HCT116 (cell line): ENCODE measurements at regions not wholly inside any gene's neighbourhood (a gene's known extent, or its start where the extent isn't known, plus 50 kb on each side); places are given as distances from the start of the nearest gene placed in this dataset.

Source experiments
- ATAC-seq: fragments of 200-7000 bp; cut with Tn5 transposase; 2 replicates; pipeline ENCODE4 v1.9.1; 2020; ENCODE audit warnings: mild to moderate bottlenecking, moderate library complexity
- BruUV-seq: library from RNA; stranded (reverse); fragments of 400-500 nt; replicated peaks from 2 replicates; lab custom pipeline; 2021; lab: Mats Ljungman, UMichigan
- CTCF ChIA-PET: fragments of 300-600 bp; sonication (Branson Sonifier 250); formaldehyde crosslinking; loops from one replicate; lab custom pipeline; 2021; ENCODE audit warnings: antibody characterized with exemption; lab: Charles Lee
- POLR2A ChIA-PET: fragments of 300-600, 350-600 bp; sonication (Branson Sonifier 250); formaldehyde crosslinking; loops from one replicate; lab custom pipeline; 2021; ENCODE audit warnings: antibody characterized with exemption; lab: Charles Lee
- RAD21 ChIA-PET, 2 experiments: fragments of 300-600 bp; sonication (Branson Sonifier 250); formaldehyde crosslinking; loops; one replicate each; lab custom pipeline; 2023; ENCODE audit warnings: low total read pairs in 2 of 2; ENCODE audit not compliant: uncharacterized antibody in 2 of 2, unreplicated experiment in 2 of 2, low non-redundant PET in 1 of 2; lab: Charles Lee
- DNase-seq: peaks from one replicate; pipeline ENCODE4 v3.0.0-alpha.2; 2010; ENCODE audit warnings: low read depth, low spot score
- H2AFZ ChIP-seq: fragments of 200-600 bp; shearing (Covaris generic), sonication (generic); 2 replicates; pipeline ENCODE4 v1.6.1; 2017; ENCODE audit warnings: low read depth, mixed run types, mixed read lengths, antibody characterized with exemption, low read length; ENCODE audit not compliant: poor library complexity, severe bottlenecking
- H3K27ac ChIP-seq: 2 replicates; pipeline ENCODE4 v1.5.1; 2012; ENCODE audit warnings: low read depth, low read length
- H3K27me3 ChIP-seq: fragments of 200-600 bp; sonication (generic); 2 replicates; pipeline ENCODE4 v1.6.1; 2016; ENCODE audit warnings: mixed run types, low read length, mixed read lengths; ENCODE audit not compliant: insufficient read depth
- H3K36me3 ChIP-seq, 2 experiments: fragments of 200-500 bp in 1 of 2; fragments of 200-600 bp in 1 of 2; sonication (Bioruptor generic) in 1 of 2; sonication (generic) in 1 of 2; 2 replicates each; pipeline versions ENCODE4 v1.5.1 to v1.6.1; 2014 to 2016; ENCODE audit warnings: low read length in 2 of 2, inconsistent platforms in 1 of 2, mixed read lengths in 1 of 2, mixed run types in 1 of 2; ENCODE audit not compliant: insufficient read depth in 2 of 2, control insufficient read depth in 1 of 2
- H3K4me1 ChIP-seq, 2 experiments: fragments of 200-600 bp in 1 of 2; sonication (generic) in 1 of 2; 2 replicates each; pipeline versions ENCODE4 v1.5.1 to v1.6.1; 2012 to 2017; ENCODE audit warnings: low read length in 2 of 2, inconsistent platforms in 1 of 2, mild to moderate bottlenecking in 1 of 2, mixed read lengths in 1 of 2, mixed run types in 1 of 2, moderate library complexity in 1 of 2; ENCODE audit not compliant: insufficient read depth in 2 of 2, control insufficient read depth in 1 of 2
- H3K4me2 ChIP-seq: fragments of 200-600 bp; sonication (generic); 2 replicates; pipeline ENCODE4 v1.6.1; 2017; ENCODE audit warnings: mixed run types, low read length, mixed read lengths
- H3K4me3 ChIP-seq, 2 experiments: fragments of 200-600 bp in 1 of 2; sonication (generic) in 1 of 2; replicated peaks in 1 of 2; 2 replicates each; pipeline ENCODE4 v1.5.1; 2011 to 2016; ENCODE audit warnings: low read length in 2 of 2, control low read depth in 1 of 2, low read depth in 1 of 2, mild to moderate bottlenecking in 1 of 2, mixed read lengths in 1 of 2, mixed run types in 1 of 2
- H3K79me2 ChIP-seq: fragments of 200-600 bp; sonication (generic); 2 replicates; pipeline ENCODE4 v1.6.1; 2017; ENCODE audit warnings: mild to moderate bottlenecking, mixed run types, low read length, moderate library complexity, mixed read lengths; ENCODE audit not compliant: insufficient read depth
- H3K9ac ChIP-seq: fragments of 200-600 bp; sonication (generic); 2 replicates; pipeline ENCODE4 v1.6.1; 2016; ENCODE audit warnings: low read length, mixed read lengths
- H3K9me2 ChIP-seq: fragments of 200-600 bp; sonication (generic), shearing (Covaris generic); 2 replicates; pipeline ENCODE4 v1.6.1; 2017; ENCODE audit warnings: mixed run types, mild to moderate bottlenecking, moderate library complexity; ENCODE audit not compliant: insufficient read depth
- H3K9me3 ChIP-seq, 2 experiments: fragments of 200-500 bp in 1 of 2; fragments of 200-600 bp in 1 of 2; sonication (Bioruptor generic) in 1 of 2; sonication (generic) in 1 of 2; 2 replicates each; pipeline ENCODE4 v1.6.1; 2014 to 2017; ENCODE audit warnings: low read length in 2 of 2, mixed read lengths in 2 of 2, inconsistent platforms in 1 of 2, low read depth in 1 of 2, mild to moderate bottlenecking in 1 of 2, mixed run types in 1 of 2, moderate library complexity in 1 of 2; ENCODE audit not compliant: control insufficient read depth in 1 of 2, insufficient read depth in 1 of 2
- H4K20me1 ChIP-seq: fragments of 200-600 bp; sonication (generic), shearing (Covaris generic); 2 replicates; pipeline ENCODE4 v1.6.1; 2017; ENCODE audit warnings: mixed run types, mild to moderate bottlenecking, moderate library complexity; ENCODE audit not compliant: insufficient read depth
- ELF1 ChIP-seq: IDR thresholded peaks from 2 replicates; pipeline ENCODE4 v1.6.1; 2012; ENCODE audit warnings: low read depth, borderline replicate concordance
- FOSL1 ChIP-seq: IDR thresholded peaks from 2 replicates; pipeline ENCODE4 v1.6.1; 2012; ENCODE audit warnings: low read depth
- YY1 ChIP-seq: IDR thresholded peaks from 2 replicates; pipeline ENCODE4 v1.6.1; 2011; ENCODE audit warnings: low read length, low read depth, moderate library complexity, mild to moderate bottlenecking; ENCODE audit not compliant: insufficient replicate concordance; ENCODE audit errors: extremely low read depth
- intact Hi-C: fragments of 100-400 bp; cut with micrococcal nuclease; formaldehyde crosslinking; loops from 2 replicates; pipeline ENCODE4 v1.10.0; 2022
- TF ChIP-seq, protein P1 (sequence below), 3 experiments: fragments of 200-600 bp in 1 of 3; sonication (generic) in 1 of 3; IDR thresholded peaks in 2 of 3; conservative IDR thresholded peaks in 1 of 3; 2 replicates each; pipeline ENCODE4 v1.5.1; 2012 to 2017; ENCODE audit warnings: low read depth in 2 of 3, low read length in 2 of 3, antibody characterized with exemption in 1 of 3, borderline replicate concordance in 1 of 3, control low read depth in 1 of 3, mild to moderate bottlenecking in 1 of 3, mixed read lengths in 1 of 3, mixed run types in 1 of 3, moderate library complexity in 1 of 3; ENCODE audit not compliant: insufficient read depth in 1 of 3
- TF ChIP-seq, protein P2 (sequence below): IDR thresholded peaks from 2 replicates; pipeline ENCODE4 v1.6.1; 2012; ENCODE audit warnings: low read depth

DNA sequence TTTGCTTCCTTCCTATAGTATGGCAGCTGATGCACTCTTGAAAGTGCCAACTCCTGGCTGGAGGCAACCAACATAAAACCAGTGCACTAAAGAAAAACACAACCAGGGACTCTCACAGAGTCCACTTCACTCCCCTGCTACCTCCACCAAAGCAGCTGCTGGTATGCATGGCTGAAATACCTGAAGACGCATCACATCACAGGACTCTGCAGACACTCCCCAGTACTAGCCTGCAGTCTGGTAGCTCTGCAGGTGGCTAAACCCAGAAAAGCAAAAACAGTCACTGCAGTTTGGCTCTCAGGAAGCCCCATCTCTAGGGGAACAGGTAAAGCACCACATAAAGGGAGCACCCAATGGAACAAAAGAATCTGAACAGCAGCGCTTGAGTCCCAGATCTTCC is 473.0 kb upstream of the SPTLC3 start:
- intact Hi-C loops = no loop called here
- CTCF ChIA-PET = no interaction called here

More for the DNA sequence above, 473.0 kb upstream of the SPTLC3 start:
- Histone ChIP-seq H2AFZ (no peak overlapping the region), H3K9ac (no peak overlapping the region), H4K20me1 (no peaks in the 10 kb centered on the region), H3K27me3 (no peaks in the 10 kb centered on the region), H3K79me2 (no peaks in the 10 kb centered on the region), H3K9me3 (peaks cover 9 to 15% of the 10 kb centered on the region in 2 experiments; a peak in 2 of 4 replicates), H3K27ac (no peak overlapping the region), H3K4me1 (no peaks in the 10 kb centered on the region), H3K9me2 (no peaks in the 10 kb centered on the region), H3K36me3 (no peaks in the 10 kb centered on the region), H3K4me3 (no peak overlapping the region), H3K4me2 (no peak overlapping the region)
- ChIA-PET POLR2A (no interaction called here), RAD21 (no interaction called here)
- ATAC-seq (no peak), DNase-seq (no peak)
- BruUV-seq = no TSS peak
- TF ChIP-seq ELF1 (no peak), YY1 (no peak), FOSL1 (no peak)
- TF ChIP-seq, protein P1, sequence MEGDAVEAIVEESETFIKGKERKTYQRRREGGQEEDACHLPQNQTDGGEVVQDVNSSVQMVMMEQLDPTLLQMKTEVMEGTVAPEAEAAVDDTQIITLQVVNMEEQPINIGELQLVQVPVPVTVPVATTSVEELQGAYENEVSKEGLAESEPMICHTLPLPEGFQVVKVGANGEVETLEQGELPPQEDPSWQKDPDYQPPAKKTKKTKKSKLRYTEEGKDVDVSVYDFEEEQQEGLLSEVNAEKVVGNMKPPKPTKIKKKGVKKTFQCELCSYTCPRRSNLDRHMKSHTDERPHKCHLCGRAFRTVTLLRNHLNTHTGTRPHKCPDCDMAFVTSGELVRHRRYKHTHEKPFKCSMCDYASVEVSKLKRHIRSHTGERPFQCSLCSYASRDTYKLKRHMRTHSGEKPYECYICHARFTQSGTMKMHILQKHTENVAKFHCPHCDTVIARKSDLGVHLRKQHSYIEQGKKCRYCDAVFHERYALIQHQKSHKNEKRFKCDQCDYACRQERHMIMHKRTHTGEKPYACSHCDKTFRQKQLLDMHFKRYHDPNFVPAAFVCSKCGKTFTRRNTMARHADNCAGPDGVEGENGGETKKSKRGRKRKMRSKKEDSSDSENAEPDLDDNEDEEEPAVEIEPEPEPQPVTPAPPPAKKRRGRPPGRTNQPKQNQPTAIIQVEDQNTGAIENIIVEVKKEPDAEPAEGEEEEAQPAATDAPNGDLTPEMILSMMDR (IDR thresholded peaks at IDR 0.05 in 2 of 3, conservative IDR thresholded peaks at IDR 0.05 in 1 of 3; ENCODE audit: borderline replicate concordance in 1 of 3, insufficient read depth in 1 of 3, low read depth in 2 of 3, low read length in 2 of 3) = no peak
- TF ChIP-seq, protein P2, sequence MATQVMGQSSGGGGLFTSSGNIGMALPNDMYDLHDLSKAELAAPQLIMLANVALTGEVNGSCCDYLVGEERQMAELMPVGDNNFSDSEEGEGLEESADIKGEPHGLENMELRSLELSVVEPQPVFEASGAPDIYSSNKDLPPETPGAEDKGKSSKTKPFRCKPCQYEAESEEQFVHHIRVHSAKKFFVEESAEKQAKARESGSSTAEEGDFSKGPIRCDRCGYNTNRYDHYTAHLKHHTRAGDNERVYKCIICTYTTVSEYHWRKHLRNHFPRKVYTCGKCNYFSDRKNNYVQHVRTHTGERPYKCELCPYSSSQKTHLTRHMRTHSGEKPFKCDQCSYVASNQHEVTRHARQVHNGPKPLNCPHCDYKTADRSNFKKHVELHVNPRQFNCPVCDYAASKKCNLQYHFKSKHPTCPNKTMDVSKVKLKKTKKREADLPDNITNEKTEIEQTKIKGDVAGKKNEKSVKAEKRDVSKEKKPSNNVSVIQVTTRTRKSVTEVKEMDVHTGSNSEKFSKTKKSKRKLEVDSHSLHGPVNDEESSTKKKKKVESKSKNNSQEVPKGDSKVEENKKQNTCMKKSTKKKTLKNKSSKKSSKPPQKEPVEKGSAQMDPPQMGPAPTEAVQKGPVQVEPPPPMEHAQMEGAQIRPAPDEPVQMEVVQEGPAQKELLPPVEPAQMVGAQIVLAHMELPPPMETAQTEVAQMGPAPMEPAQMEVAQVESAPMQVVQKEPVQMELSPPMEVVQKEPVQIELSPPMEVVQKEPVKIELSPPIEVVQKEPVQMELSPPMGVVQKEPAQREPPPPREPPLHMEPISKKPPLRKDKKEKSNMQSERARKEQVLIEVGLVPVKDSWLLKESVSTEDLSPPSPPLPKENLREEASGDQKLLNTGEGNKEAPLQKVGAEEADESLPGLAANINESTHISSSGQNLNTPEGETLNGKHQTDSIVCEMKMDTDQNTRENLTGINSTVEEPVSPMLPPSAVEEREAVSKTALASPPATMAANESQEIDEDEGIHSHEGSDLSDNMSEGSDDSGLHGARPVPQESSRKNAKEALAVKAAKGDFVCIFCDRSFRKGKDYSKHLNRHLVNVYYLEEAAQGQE = no peak
